HG02642 (cell line): ENCODE measurements at regions not wholly inside any gene's neighbourhood (a gene's known extent, or its start where the extent isn't known, plus 50 kb on each side); places are given as distances from the start of the nearest gene placed in this dataset.

ENCODE experiments used
- ATAC-seq: cut with Tn5 transposase; IDR thresholded peaks from one replicate; pipeline ENCODE4 v1.9.1; 2021; ENCODE audit warnings: mild to moderate bottlenecking; ENCODE audit not compliant: unreplicated experiment, poor library complexity

- ATAC-seq, result no peak
Observed at GRCh38 chr4:19133315-19133714, 1111.8 kb upstream of the LCORL start.

- ATAC-seq, result no peak
Observed at GRCh38 chr4:19130866-19131265, 1109.3 kb upstream of the LCORL start.

GRCh38 chr4:19128176-19128575, 1106.6 kb upstream of the LCORL start:
- no peak for ATAC-seq

GRCh38 chr4:19126903-19127302, 1105.3 kb upstream of the LCORL start:
- ATAC-seq, result no peak

- ATAC-seq, result no peak
Observed at GRCh38 chr4:19123681-19124080, 1102.1 kb upstream of the LCORL start.

- ATAC-seq, result no peak
Observed at GRCh38 chr4:19119904-19120560, 1098.5 kb upstream of the LCORL start.

GRCh38 chr4:19117022-19117421, 1095.5 kb upstream of the LCORL start:
- ATAC-seq, result no peak

GRCh38 chr4:19104176-19104575, 1082.6 kb upstream of the LCORL start:
- ATAC-seq, result no peak

GRCh38 chr4:19095491-19096046, 1074.0 kb upstream of the LCORL start:
- ATAC-seq, result no peak

- ATAC-seq, result no peak
Observed at GRCh38 chr4:19093951-19094350, 1072.4 kb upstream of the LCORL start.

- no peak for ATAC-seq
Observed at GRCh38 chr4:19092797-19093196, 1071.2 kb upstream of the LCORL start.

GRCh38 chr4:19074036-19074435, 1052.5 kb upstream of the LCORL start:
- no peak for ATAC-seq

GRCh38 chr4:19063662-19064061, 1042.1 kb upstream of the LCORL start:
- no peak for ATAC-seq

- ATAC-seq, result no peak
Observed at GRCh38 chr4:19054916-19055315, 1033.4 kb upstream of the LCORL start.

- ATAC-seq, result no peak
Observed at GRCh38 chr4:19051831-19052230, 1030.3 kb upstream of the LCORL start.

- no peak for ATAC-seq
Observed at GRCh38 chr4:19047279-19047880, 1025.8 kb upstream of the LCORL start.

GRCh38 chr4:19039816-19040215, 1018.3 kb upstream of the LCORL start:
- ATAC-seq, result no peak

- ATAC-seq, result no peak
Observed at GRCh38 chr4:19038231-19038630, 1016.7 kb upstream of the LCORL start.

GRCh38 chr4:19033816-19034733, 1012.5 kb upstream of the LCORL start:
- ATAC-seq, result no peak

- no peak for ATAC-seq
Observed at GRCh38 chr4:19030536-19030935, 1009.0 kb upstream of the LCORL start.

- ATAC-seq, result no peak
Observed at GRCh38 chr4:19030048-19030447, 1008.5 kb upstream of the LCORL start.
